Uterus (tissue), 2 donors: ENCODE measurements at regions not wholly inside any gene's neighbourhood (a gene's known extent, or its start where the extent isn't known, plus 50 kb on each side); places are given as distances from the start of the nearest gene placed in this dataset.

Experiments
- CTCF ChIP-seq, 4 experiments: fragments of 200-600 bp in 2 of 4; fragments of 450-650 bp in 2 of 4; sonication (generic) in 2 of 4; IDR thresholded peaks; one replicate each; pipeline ENCODE4 v1.5.1; 2016 to 2019; ENCODE audit warnings: antibody characterized with exemption in 4 of 4, mild to moderate bottlenecking in 2 of 4, moderate library complexity in 1 of 4
- POLR2A ChIP-seq, 2 donors: fragments of 450-650 bp; IDR thresholded peaks; one replicate each; pipeline ENCODE4 v1.6.1; 2016; ENCODE audit warnings: antibody characterized with exemption in 2 of 2, mild to moderate bottlenecking in 1 of 2, moderate library complexity in 1 of 2

GRCh38 chr2:5563411-5563810, 128.8 kb upstream of the SOX11 start:
- TF ChIP-seq CTCF (IDR thresholded peaks at IDR 0.05): no peak
- no peak for TF ChIP-seq POLR2A (IDR thresholded peaks at IDR 0.05)
